ENCODE measurements at regions not wholly inside any gene's neighbourhood (a gene's known extent, or its start where the extent isn't known, plus 50 kb on each side); places are given as distances from the start of the nearest gene placed in this dataset.

DNA sequence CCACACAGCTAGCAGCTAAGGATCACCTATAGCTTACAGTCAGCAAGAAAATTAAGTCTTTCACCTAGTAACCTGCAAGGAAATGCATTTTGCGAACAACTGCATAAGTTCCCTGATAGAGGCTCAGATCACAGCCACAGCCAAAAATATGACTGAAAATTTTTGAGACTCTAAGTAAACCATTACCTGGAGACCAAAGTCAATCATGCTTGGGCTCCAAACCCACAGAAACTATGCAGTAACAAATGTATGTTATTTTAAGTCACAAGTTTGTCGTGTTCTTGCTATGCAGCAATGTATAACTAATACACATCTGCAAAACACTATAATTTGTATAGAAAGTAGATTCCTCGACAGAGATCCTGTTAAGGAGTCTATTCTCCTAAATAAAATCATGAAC is 1025.7 kb upstream of the RAG2 start:
- no peak for TF ChIP-seq NFRKB (IDR thresholded peaks at IDR 0.05)
- ChIA-PET CTCF (no interaction called here), POLR2A (no interaction called here)
- DNase-seq (ENCODE audit: extremely low spot score), result no peak

DNA sequence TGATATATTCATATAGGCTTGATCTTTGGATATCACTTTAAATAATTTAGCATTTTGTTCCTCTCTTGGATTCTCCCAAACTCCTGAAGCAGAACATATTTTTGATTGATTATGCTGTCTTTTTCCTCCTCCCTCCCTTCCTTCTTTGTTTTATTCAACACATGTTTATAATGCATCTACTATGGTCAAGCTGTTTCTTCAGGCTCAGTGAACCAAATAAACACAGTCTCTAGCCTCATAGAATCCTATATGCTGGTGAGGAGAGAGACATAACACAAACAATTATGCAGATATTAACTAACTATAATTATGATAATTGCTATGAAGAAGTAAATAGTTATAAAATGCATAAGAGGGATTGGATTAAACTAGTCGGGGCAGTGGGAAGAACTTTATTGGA is 1023.6 kb upstream of the RAG2 start:
- no peak for TF ChIP-seq LEF1 (IDR thresholded peaks at IDR 0.05; ENCODE audit: borderline replicate concordance)
- no peak for TF ChIP-seq ARNT (IDR thresholded peaks at IDR 0.05)
- TF ChIP-seq SP1 (IDR thresholded peaks at IDR 0.05), result no peak
- no peak for TF ChIP-seq SUZ12 (IDR thresholded peaks at IDR 0.05)
- TF ChIP-seq FOXA1 (IDR thresholded peaks at IDR 0.05), result no peak
- no peak for TF ChIP-seq CTBP1 (IDR thresholded peaks at IDR 0.05; ENCODE audit: borderline replicate concordance)
- TF ChIP-seq NFRKB (IDR thresholded peaks at IDR 0.05), result no peak
- TF ChIP-seq TARDBP (IDR thresholded peaks at IDR 0.05), result no peak
- no peak for TF ChIP-seq ELF4 (IDR thresholded peaks at IDR 0.05)
- no peak for TF ChIP-seq ZNF384 (IDR thresholded peaks at IDR 0.05)
- no peak for TF ChIP-seq HDGF (IDR thresholded peaks at IDR 0.05; ENCODE audit: borderline replicate concordance)
- no peak for TF ChIP-seq FOXM1 (IDR thresholded peaks at IDR 0.05; ENCODE audit: borderline replicate concordance)
- TF ChIP-seq, protein P1, sequence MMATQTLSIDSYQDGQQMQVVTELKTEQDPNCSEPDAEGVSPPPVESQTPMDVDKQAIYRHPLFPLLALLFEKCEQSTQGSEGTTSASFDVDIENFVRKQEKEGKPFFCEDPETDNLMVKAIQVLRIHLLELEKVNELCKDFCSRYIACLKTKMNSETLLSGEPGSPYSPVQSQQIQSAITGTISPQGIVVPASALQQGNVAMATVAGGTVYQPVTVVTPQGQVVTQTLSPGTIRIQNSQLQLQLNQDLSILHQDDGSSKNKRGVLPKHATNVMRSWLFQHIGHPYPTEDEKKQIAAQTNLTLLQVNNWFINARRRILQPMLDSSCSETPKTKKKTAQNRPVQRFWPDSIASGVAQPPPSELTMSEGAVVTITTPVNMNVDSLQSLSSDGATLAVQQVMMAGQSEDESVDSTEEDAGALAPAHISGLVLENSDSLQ (IDR thresholded peaks at IDR 0.05), result no peak
- no peak for TF ChIP-seq BHLHE40 (IDR thresholded peaks at IDR 0.05; ENCODE audit: borderline replicate concordance)
- TF ChIP-seq L3MBTL2 (conservative IDR thresholded peaks at IDR 0.05), result no peak
- no peak for TF ChIP-seq FOXK2 (IDR thresholded peaks at IDR 0.05)
- ChIA-PET CTCF (no interaction called here), POLR2A (no interaction called here)

DNA sequence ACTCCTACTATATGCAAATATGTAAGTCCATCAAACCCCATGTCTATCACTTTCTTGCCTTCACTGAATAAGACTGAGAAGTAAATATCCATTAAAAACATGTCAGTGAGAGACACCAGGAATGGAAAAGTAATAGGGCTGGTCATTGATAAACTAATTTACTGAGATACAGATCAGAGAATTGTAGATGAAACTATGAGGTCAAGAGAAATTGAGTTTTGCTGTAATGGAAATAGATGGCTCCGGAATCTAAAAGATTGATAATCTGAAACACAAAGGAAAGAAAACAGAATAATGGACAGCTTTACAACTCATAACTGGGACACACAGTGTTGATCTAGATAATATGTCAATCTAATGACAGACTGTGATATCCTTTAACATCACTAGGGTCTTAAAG is 1018.3 kb upstream of the RAG2 start:
- CTCF ChIA-PET, result no interaction called here
- TF ChIP-seq TARDBP (IDR thresholded peaks at IDR 0.05), result no peak
- TF ChIP-seq FOXA1 (IDR thresholded peaks at IDR 0.05), result no peak
- no peak for TF ChIP-seq FOXK2 (IDR thresholded peaks at IDR 0.05)
- TF ChIP-seq LEF1 (IDR thresholded peaks at IDR 0.05; ENCODE audit: borderline replicate concordance), result no peak
- no peak for TF ChIP-seq NFRKB (IDR thresholded peaks at IDR 0.05)
- no peak for TF ChIP-seq ELF4 (IDR thresholded peaks at IDR 0.05)
- no peak for TF ChIP-seq SP1 (IDR thresholded peaks at IDR 0.05)
- TF ChIP-seq HDGF (IDR thresholded peaks at IDR 0.05; ENCODE audit: borderline replicate concordance), result no peak
- no peak for TF ChIP-seq ARNT (IDR thresholded peaks at IDR 0.05)
- no peak for TF ChIP-seq L3MBTL2 (conservative IDR thresholded peaks at IDR 0.05)
- no peak for TF ChIP-seq ZNF384 (IDR thresholded peaks at IDR 0.05)
- TF ChIP-seq BHLHE40 (IDR thresholded peaks at IDR 0.05; ENCODE audit: borderline replicate concordance), result no peak
- no peak for TF ChIP-seq CTBP1 (IDR thresholded peaks at IDR 0.05; ENCODE audit: borderline replicate concordance)
- TF ChIP-seq, protein P1 (IDR thresholded peaks at IDR 0.05), result no peak
- POLR2A ChIA-PET, result no interaction called here
- DNase-seq (ENCODE audit: extremely low spot score), result no peak

More for the DNA sequence above, 1023.6 kb upstream of the RAG2 start:
- DNase-seq (ENCODE audit: extremely low spot score), result no peak

DNA sequence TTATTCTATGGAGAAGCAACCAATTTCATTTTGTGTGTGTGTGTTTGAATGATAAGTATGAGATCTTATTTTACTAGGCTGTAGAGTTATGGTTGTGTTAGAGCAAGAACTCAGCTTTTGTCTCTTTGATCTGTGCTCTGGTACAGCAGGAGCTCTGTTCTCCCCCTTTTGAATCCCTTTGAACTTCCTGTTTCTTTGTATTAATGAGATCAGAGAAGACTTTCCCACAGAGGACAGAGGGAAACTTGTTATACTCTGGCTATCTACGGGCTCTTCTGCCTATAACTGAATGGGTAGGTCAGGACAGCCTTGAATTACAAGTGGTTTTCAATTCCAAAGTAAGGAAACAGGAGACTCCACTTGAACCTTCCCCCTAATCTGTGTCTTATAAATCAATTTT is 1015.0 kb upstream of the RAG2 start:
- CTCF ChIA-PET, result no interaction called here
- TF ChIP-seq TARDBP (IDR thresholded peaks at IDR 0.05) (no peak), FOXK2 (IDR thresholded peaks at IDR 0.05) (no peak), BHLHE40 (IDR thresholded peaks at IDR 0.05; ENCODE audit: borderline replicate concordance) (no peak), NFRKB (IDR thresholded peaks at IDR 0.05) (no peak), FOXA1 (IDR thresholded peaks at IDR 0.05) (no peak), ELF4 (IDR thresholded peaks at IDR 0.05) (no peak), FOXM1 (IDR thresholded peaks at IDR 0.05; ENCODE audit: borderline replicate concordance) (no peak), ARNT (IDR thresholded peaks at IDR 0.05) (no peak), SUZ12 (IDR thresholded peaks at IDR 0.05) (no peak), ZNF384 (IDR thresholded peaks at IDR 0.05) (no peak), L3MBTL2 (conservative IDR thresholded peaks at IDR 0.05) (no peak), HDGF (IDR thresholded peaks at IDR 0.05; ENCODE audit: borderline replicate concordance) (no peak), LEF1 (IDR thresholded peaks at IDR 0.05; ENCODE audit: borderline replicate concordance) (no peak), SP1 (IDR thresholded peaks at IDR 0.05) (no peak), CTBP1 (IDR thresholded peaks at IDR 0.05; ENCODE audit: borderline replicate concordance) (no peak)
- TF ChIP-seq, protein P1 (IDR thresholded peaks at IDR 0.05), result no peak
- DNase-seq (ENCODE audit: extremely low spot score), result no peak
- POLR2A ChIA-PET, result no interaction called here

DNA sequence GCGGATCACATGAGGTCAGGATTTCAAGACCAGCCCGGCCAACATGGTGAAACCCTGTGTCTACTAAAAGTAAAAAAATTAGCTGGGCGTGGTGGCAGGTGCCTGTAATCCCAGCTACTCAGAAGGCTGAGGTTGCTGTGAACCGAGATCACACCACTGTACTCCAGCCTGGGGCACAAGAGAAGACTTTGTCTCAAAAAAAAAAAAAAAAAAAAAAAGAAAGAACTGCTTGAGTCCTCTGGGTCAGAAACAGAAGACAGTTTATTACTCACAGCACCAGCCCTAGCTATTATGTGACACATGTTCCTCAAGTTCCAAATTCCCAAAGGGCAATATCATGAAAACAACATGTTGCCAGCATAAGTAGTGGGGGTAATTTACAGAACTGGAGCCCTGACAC is 1014.1 kb upstream of the RAG2 start:
- no peak for DNase-seq (ENCODE audit: extremely low spot score)
- ChIA-PET POLR2A (no interaction called here), CTCF (no interaction called here)
- no peak for TF ChIP-seq L3MBTL2 (conservative IDR thresholded peaks at IDR 0.05)
- TF ChIP-seq, protein P1 (IDR thresholded peaks at IDR 0.05), result no peak
- TF ChIP-seq SUZ12 (IDR thresholded peaks at IDR 0.05), result no peak
- TF ChIP-seq SP1 (IDR thresholded peaks at IDR 0.05), result no peak
- no peak for TF ChIP-seq HDGF (IDR thresholded peaks at IDR 0.05; ENCODE audit: borderline replicate concordance)
- no peak for TF ChIP-seq NFRKB (IDR thresholded peaks at IDR 0.05)
- TF ChIP-seq ZNF384 (IDR thresholded peaks at IDR 0.05), result no peak
- TF ChIP-seq FOXA1 (IDR thresholded peaks at IDR 0.05), result no peak
- TF ChIP-seq FOXK2 (IDR thresholded peaks at IDR 0.05), result no peak
- TF ChIP-seq CTBP1 (IDR thresholded peaks at IDR 0.05; ENCODE audit: borderline replicate concordance), result no peak
- no peak for TF ChIP-seq FOXM1 (IDR thresholded peaks at IDR 0.05; ENCODE audit: borderline replicate concordance)
- no peak for TF ChIP-seq BHLHE40 (IDR thresholded peaks at IDR 0.05; ENCODE audit: borderline replicate concordance)
- TF ChIP-seq ELF4 (IDR thresholded peaks at IDR 0.05), result no peak
- no peak for TF ChIP-seq TARDBP (IDR thresholded peaks at IDR 0.05)
- TF ChIP-seq LEF1 (IDR thresholded peaks at IDR 0.05; ENCODE audit: borderline replicate concordance), result no peak
- TF ChIP-seq ARNT (IDR thresholded peaks at IDR 0.05), result no peak

DNA sequence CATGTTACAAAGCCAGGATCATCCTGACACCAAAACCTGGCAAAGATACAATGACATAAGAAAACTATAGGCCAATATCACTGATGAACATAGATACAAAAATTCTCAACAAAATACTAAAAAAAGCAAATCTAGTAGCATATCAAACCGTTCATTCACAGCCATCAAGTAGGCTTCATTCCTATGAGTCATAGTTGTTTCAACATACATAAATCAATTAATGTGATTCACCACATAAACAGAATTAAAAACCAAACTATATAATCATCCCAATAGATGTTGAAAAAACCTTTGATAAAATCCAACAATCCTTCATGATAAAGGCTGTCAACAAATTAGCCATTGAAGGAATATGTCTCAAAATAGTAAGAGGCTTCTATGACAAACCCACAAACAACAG is 1007.2 kb upstream of the RAG2 start:
- TF ChIP-seq ZNF384 (IDR thresholded peaks at IDR 0.05) (no peak), ARNT (IDR thresholded peaks at IDR 0.05) (no peak), BHLHE40 (IDR thresholded peaks at IDR 0.05; ENCODE audit: borderline replicate concordance) (no peak), SP1 (IDR thresholded peaks at IDR 0.05) (no peak), TARDBP (IDR thresholded peaks at IDR 0.05) (no peak), SUZ12 (IDR thresholded peaks at IDR 0.05) (no peak), LEF1 (IDR thresholded peaks at IDR 0.05; ENCODE audit: borderline replicate concordance) (no peak), L3MBTL2 (conservative IDR thresholded peaks at IDR 0.05) (no peak), ELF4 (IDR thresholded peaks at IDR 0.05) (no peak), FOXM1 (IDR thresholded peaks at IDR 0.05; ENCODE audit: borderline replicate concordance) (no peak), NFRKB (IDR thresholded peaks at IDR 0.05) (no peak), FOXA1 (IDR thresholded peaks at IDR 0.05) (no peak)
- CTCF ChIA-PET, result no interaction called here

More for the DNA sequence above, 1007.2 kb upstream of the RAG2 start:
- no peak for DNase-seq (ENCODE audit: extremely low spot score)
- POLR2A ChIA-PET, result no interaction called here
